ENCODE measurements at regions not wholly inside any gene's neighbourhood (a gene's known extent, or its start where the extent isn't known, plus 50 kb on each side); places are given as distances from the start of the nearest gene placed in this dataset.
"Not testable (repeated sequence)": the region's sequence is repeated elsewhere in the genome, so short reads cannot be mapped to it uniquely, and the experiment has no call there.

DNA sequence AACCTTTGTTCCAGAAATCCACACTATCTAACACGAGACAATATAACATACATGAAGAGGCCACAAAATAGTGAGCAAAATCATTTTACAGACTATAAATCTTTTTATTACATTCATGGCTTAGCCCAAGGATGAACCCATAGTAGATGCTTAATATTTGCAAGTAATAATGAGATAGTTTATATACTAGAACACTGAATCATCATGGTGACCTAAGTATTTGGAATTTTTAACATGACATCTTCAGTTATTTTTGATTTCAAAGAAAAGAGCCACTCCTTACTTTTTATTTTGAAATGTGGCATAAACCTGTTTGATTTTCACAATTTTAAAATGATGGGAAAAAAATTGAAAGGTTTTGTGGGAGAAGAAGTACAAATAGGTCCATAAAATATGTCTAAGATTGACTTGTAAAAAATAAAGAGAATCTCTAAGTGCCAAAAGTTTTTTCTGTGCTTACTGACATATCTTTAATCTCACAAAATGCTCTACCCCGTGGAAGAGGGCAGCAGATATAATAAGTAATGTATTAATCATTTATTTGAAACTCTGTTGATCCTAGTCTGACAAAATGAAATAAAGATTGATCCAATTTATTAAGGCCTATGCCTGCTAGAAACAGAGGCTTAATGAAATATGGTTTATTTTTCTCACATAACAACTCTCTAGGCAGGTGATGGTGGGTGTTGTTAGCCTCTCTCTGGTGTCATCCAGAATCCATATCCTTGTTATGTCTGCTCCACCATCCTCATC is 224.5 kb upstream of the CENPE start:
- Mint-ChIP-seq H3K4me1 (ENCODE audit: unreplicated experiment) (no peaks in the 10 kb centered on the region), H3K4me3 (ENCODE audit: unreplicated experiment) (no peak overlapping the region), H3K27ac (ENCODE audit: unreplicated experiment) (no peak overlapping the region), H3K27me3 (ENCODE audit: unreplicated experiment) (no peaks in the 10 kb centered on the region), H3K36me3 (ENCODE audit: unreplicated experiment) (no peaks in the 10 kb centered on the region), H3K9me3 (ENCODE audit: unreplicated experiment) (peaks cover 6% of the 10 kb centered on the region)
- TF ChIP-seq, protein P1, sequence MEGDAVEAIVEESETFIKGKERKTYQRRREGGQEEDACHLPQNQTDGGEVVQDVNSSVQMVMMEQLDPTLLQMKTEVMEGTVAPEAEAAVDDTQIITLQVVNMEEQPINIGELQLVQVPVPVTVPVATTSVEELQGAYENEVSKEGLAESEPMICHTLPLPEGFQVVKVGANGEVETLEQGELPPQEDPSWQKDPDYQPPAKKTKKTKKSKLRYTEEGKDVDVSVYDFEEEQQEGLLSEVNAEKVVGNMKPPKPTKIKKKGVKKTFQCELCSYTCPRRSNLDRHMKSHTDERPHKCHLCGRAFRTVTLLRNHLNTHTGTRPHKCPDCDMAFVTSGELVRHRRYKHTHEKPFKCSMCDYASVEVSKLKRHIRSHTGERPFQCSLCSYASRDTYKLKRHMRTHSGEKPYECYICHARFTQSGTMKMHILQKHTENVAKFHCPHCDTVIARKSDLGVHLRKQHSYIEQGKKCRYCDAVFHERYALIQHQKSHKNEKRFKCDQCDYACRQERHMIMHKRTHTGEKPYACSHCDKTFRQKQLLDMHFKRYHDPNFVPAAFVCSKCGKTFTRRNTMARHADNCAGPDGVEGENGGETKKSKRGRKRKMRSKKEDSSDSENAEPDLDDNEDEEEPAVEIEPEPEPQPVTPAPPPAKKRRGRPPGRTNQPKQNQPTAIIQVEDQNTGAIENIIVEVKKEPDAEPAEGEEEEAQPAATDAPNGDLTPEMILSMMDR (IDR thresholded peaks at IDR 0.05), result no peak
- no peak for DNase-seq (ENCODE audit: extremely low spot score, unreplicated experiment)

DNA sequence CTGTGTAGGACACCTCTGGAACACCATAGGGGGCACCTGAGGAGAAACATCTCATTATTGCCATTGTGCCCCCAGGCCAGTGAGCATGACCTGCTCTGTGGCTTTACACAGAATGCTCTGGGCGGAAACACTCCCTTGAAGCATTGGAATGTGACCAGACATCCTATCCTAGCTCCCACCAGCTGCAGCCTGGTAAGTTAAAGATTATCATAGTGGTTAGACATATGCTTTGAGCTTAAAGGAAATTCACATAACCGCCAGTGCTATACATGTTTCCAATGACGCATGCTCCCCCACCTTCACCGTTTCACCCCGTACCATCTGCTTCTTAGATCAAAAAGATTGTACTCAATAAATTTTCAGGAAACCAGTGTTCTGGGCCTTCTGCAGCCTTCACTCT is 217.7 kb upstream of the CENPE start:
- peaks cover 10% of the 10 kb centered on the region for H3K9me3 Mint-ChIP-seq (ENCODE audit: unreplicated experiment)
- no peaks in the 10 kb centered on the region for H3K4me1 Mint-ChIP-seq (ENCODE audit: unreplicated experiment)
- peaks cover under 1% of the 10 kb centered on the region for H3K27me3 Mint-ChIP-seq (ENCODE audit: unreplicated experiment)
- no peaks in the 10 kb centered on the region for H3K36me3 Mint-ChIP-seq (ENCODE audit: unreplicated experiment)
- DNase-seq (ENCODE audit: extremely low spot score, unreplicated experiment), result no peak
- H3K4me3 Mint-ChIP-seq (ENCODE audit: unreplicated experiment), result no peak overlapping the region
- TF ChIP-seq, protein P1 (IDR thresholded peaks at IDR 0.05), result no peak
- H3K27ac Mint-ChIP-seq (ENCODE audit: unreplicated experiment), result no peak overlapping the region

DNA sequence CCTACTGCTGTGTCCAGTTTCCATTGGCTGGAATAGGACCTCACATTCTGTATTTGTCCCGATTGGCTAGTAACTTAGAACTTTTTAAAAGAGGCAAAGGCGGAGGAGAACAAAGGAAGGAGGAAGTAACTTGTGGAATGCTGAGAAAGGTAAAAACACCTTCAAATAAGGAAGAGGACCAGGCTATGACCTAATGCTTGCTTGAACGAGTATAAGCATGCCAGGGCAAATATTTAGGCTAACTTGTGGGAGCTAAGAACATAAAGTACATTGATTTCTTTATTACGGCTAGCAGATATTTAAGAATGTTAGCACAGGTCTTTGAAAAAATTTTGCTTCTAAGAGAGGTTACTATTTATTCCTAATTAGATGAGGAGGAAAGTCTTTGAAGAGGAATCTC is 214.5 kb upstream of the CENPE start:
- H3K36me3 Mint-ChIP-seq (ENCODE audit: unreplicated experiment); H3K4me3 Mint-ChIP-seq (ENCODE audit: unreplicated experiment); H3K27ac Mint-ChIP-seq (ENCODE audit: unreplicated experiment); H3K4me1 Mint-ChIP-seq (ENCODE audit: unreplicated experiment); H3K9me3 Mint-ChIP-seq (ENCODE audit: unreplicated experiment); DNase-seq (ENCODE audit: extremely low spot score, unreplicated experiment); H3K27me3 Mint-ChIP-seq (ENCODE audit: unreplicated experiment): not testable (repeated sequence)

DNA sequence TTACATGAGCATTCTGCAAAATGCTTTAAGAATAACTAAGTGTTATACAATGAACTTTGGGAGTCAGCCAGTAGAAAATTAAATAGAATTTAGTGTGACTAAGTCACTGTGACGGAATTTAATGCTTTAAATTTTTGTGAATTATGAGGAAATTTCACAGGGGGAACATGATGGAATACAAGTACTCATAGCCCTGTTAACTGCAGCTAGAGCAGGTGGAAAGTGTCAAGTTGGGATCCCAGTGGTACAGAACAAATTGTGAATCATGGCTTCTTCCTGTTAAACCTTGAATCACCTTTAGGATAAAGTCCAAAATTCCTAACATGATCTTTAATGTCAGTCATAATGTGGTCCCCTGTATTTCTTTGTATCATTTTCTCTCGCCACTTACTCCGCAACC is 212.2 kb upstream of the CENPE start:
- Mint-ChIP-seq H3K4me3 (ENCODE audit: unreplicated experiment) (no peak overlapping the region), H3K36me3 (ENCODE audit: unreplicated experiment) (no peaks in the 10 kb centered on the region)
- TF ChIP-seq, protein P1 (IDR thresholded peaks at IDR 0.05), result no peak

DNA sequence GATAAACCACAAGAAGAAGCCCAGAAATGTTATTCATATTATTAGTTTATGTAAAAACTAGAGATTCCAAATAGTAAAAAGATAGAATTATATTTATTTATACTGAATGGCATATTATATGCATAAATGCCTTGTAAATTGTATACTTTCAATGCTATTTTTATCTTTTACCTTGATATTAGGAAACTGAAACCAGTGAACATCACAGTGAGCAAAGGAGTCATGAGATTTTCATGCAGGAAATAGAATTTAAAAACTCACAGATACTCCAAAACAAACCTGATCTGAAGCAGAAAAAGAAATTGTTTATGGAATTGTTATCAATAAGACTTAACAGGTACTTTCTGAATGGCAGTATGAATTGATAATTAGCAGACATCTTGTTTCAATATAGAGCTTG is 207.3 kb upstream of the CENPE start:
- Mint-ChIP-seq H3K27me3 (ENCODE audit: unreplicated experiment) (peaks cover 8% of the 10 kb centered on the region), H3K4me1 (ENCODE audit: unreplicated experiment) (no peaks in the 10 kb centered on the region)
- DNase-seq (ENCODE audit: extremely low spot score, unreplicated experiment), result no peak

More for the DNA sequence above, 212.2 kb upstream of the CENPE start:
- no peak overlapping the region for H3K27ac Mint-ChIP-seq (ENCODE audit: unreplicated experiment)
- no peaks in the 10 kb centered on the region for H3K9me3 Mint-ChIP-seq (ENCODE audit: unreplicated experiment)
- H3K27me3 Mint-ChIP-seq (ENCODE audit: unreplicated experiment), result peaks cover 10% of the 10 kb centered on the region
- no peaks in the 10 kb centered on the region for H3K4me1 Mint-ChIP-seq (ENCODE audit: unreplicated experiment)
- DNase-seq (ENCODE audit: extremely low spot score, unreplicated experiment), result no peak

More for the DNA sequence above, 207.3 kb upstream of the CENPE start:
- Mint-ChIP-seq H3K36me3 (ENCODE audit: unreplicated experiment) (no peaks in the 10 kb centered on the region), H3K9me3 (ENCODE audit: unreplicated experiment) (no peaks in the 10 kb centered on the region), H3K27ac (ENCODE audit: unreplicated experiment) (no peak overlapping the region), H3K4me3 (ENCODE audit: unreplicated experiment) (no peak overlapping the region)
- TF ChIP-seq, protein P1 (IDR thresholded peaks at IDR 0.05), result no peak

Data from osteocyte (in vitro differentiated cells).